ENCODE measurements at regions not wholly inside any gene's neighbourhood (a gene's known extent, or its start where the extent isn't known, plus 50 kb on each side); places are given as distances from the start of the nearest gene placed in this dataset.

DNA sequence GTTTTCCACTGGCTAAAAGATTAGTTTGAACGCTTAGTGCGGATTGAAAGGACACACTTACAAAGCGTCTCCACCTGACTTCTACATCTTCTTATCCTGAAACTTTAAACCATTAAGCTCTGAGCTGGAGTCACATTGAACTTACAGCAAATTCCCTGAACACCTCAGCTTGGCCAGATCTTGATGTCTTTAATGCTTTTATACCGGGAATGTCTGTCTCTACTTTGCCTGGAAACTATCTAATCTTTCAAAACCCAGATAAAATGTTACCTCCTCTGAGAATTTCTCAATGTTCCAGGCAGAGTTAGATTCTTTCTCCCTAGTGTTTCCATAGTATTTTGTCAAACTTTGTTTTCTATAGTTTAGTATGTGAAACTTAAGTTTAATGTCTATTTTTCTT lies 179.9 kb downstream of the DTHD1 start:
- TF ChIP-seq, protein P1, sequence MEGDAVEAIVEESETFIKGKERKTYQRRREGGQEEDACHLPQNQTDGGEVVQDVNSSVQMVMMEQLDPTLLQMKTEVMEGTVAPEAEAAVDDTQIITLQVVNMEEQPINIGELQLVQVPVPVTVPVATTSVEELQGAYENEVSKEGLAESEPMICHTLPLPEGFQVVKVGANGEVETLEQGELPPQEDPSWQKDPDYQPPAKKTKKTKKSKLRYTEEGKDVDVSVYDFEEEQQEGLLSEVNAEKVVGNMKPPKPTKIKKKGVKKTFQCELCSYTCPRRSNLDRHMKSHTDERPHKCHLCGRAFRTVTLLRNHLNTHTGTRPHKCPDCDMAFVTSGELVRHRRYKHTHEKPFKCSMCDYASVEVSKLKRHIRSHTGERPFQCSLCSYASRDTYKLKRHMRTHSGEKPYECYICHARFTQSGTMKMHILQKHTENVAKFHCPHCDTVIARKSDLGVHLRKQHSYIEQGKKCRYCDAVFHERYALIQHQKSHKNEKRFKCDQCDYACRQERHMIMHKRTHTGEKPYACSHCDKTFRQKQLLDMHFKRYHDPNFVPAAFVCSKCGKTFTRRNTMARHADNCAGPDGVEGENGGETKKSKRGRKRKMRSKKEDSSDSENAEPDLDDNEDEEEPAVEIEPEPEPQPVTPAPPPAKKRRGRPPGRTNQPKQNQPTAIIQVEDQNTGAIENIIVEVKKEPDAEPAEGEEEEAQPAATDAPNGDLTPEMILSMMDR (IDR thresholded peaks at IDR 0.05; ENCODE audit: low read depth, low read length), result no peak
- no peak for TF ChIP-seq EZH2phosphoT487 (IDR thresholded peaks at IDR 0.05; ENCODE audit: low read depth)
